Mucosa of rectum (tissue), 2 donors: ENCODE measurements at regions not wholly inside any gene's neighbourhood (a gene's known extent, or its start where the extent isn't known, plus 50 kb on each side); places are given as distances from the start of the nearest gene placed in this dataset.

Experiments used
- H3K27ac ChIP-seq, 2 donors: one replicate each; pipeline ENCODE4 v1.7.0; 2013; ENCODE audit warnings: inconsistent platforms in 2 of 2, low read depth in 2 of 2, low read length in 2 of 2
- H3K27me3 ChIP-seq, 2 donors: one replicate each; pipeline ENCODE4 v1.7.0; 2013; ENCODE audit warnings: low read length in 2 of 2; ENCODE audit not compliant: control insufficient read depth in 2 of 2, insufficient read depth in 2 of 2
- H3K36me3 ChIP-seq, 2 donors: one replicate each; pipeline ENCODE4 v1.7.0; 2013; ENCODE audit warnings: low read length in 2 of 2; ENCODE audit not compliant: control insufficient read depth in 2 of 2, insufficient read depth in 2 of 2
- H3K4me1 ChIP-seq, 2 donors: one replicate each; pipeline ENCODE4 v1.7.0; 2013; ENCODE audit warnings: low read length in 2 of 2, mild to moderate bottlenecking in 1 of 2; ENCODE audit not compliant: control insufficient read depth in 2 of 2, insufficient read depth in 2 of 2
- H3K4me3 ChIP-seq, 2 donors: one replicate each; pipeline ENCODE4 v1.7.0; 2013; ENCODE audit warnings: low read length in 2 of 2
- H3K9ac ChIP-seq, 2 donors: one replicate each; pipeline ENCODE4 v1.7.0; 2013; ENCODE audit warnings: low read length in 2 of 2, low read depth in 1 of 2, mild to moderate bottlenecking in 1 of 2
- H3K9me3 ChIP-seq, 2 donors: one replicate each; pipeline ENCODE4 v1.7.0; 2013; ENCODE audit warnings: low read length in 2 of 2; ENCODE audit not compliant: control insufficient read depth in 2 of 2
- donor health status: healthy.
- donor health status: Normal muscosa, but diverticular disease.

GRCh38 chr18:76055578-76055977 is 439.5 kb downstream of the ZNF516 start:
- Histone ChIP-seq H3K27me3 (no peaks in the 10 kb centered on the region), H3K4me1 (no peaks in the 10 kb centered on the region), H3K36me3 (no peaks in the 10 kb centered on the region), H3K27ac (no peak overlapping the region), H3K9ac (no peak overlapping the region), H3K9me3 (peaks cover 0 to 2% of the 10 kb centered on the region in 2 donors), H3K4me3 (no peak overlapping the region)

GRCh38 chr18:76055025-76055424 is 440.0 kb downstream of the ZNF516 start:
- H3K27ac ChIP-seq, result no peak overlapping the region
- H3K36me3 ChIP-seq, result no peaks in the 10 kb centered on the region
- H3K4me1 ChIP-seq, result no peaks in the 10 kb centered on the region
- H3K9ac ChIP-seq, result no peak overlapping the region
- H3K27me3 ChIP-seq, result no peaks in the 10 kb centered on the region
- H3K4me3 ChIP-seq, result no peak overlapping the region
- H3K9me3 ChIP-seq, result peaks cover 0 to 2% of the 10 kb centered on the region in 2 donors

- peaks cover 0 to 2% of the 10 kb centered on the region in 2 donors for H3K9me3 ChIP-seq
- H3K4me1 ChIP-seq, result no peaks in the 10 kb centered on the region
- H3K36me3 ChIP-seq, result no peaks in the 10 kb centered on the region
- H3K27me3 ChIP-seq, result no peaks in the 10 kb centered on the region
- H3K4me3 ChIP-seq, result no peak overlapping the region
- no peak overlapping the region for H3K27ac ChIP-seq
- no peak overlapping the region for H3K9ac ChIP-seq
Observed at GRCh38 chr18:76054156-76054555, 440.9 kb downstream of the ZNF516 start.

- Histone ChIP-seq H3K36me3 (no peaks in the 10 kb centered on the region), H3K4me3 (no peak overlapping the region), H3K9me3 (peaks cover 0 to 2% of the 10 kb centered on the region in 2 donors), H3K27me3 (no peaks in the 10 kb centered on the region), H3K27ac (no peak overlapping the region), H3K4me1 (no peaks in the 10 kb centered on the region), H3K9ac (no peak overlapping the region)
Observed at GRCh38 chr18:76053551-76053950, 441.5 kb downstream of the ZNF516 start.

GRCh38 chr18:76052227-76052595 is 442.8 kb downstream of the ZNF516 start:
- Histone ChIP-seq H3K9me3 (peaks cover 0 to 2% of the 10 kb centered on the region in 2 donors), H3K9ac (no peak overlapping the region), H3K4me3 (no peak overlapping the region), H3K27me3 (no peaks in the 10 kb centered on the region), H3K36me3 (no peaks in the 10 kb centered on the region), H3K4me1 (no peaks in the 10 kb centered on the region), H3K27ac (no peak overlapping the region)

- no peaks in the 10 kb centered on the region for H3K36me3 ChIP-seq
- H3K9ac ChIP-seq, result no peak overlapping the region
- no peaks in the 10 kb centered on the region for H3K4me1 ChIP-seq
- no peak overlapping the region for H3K27ac ChIP-seq
- H3K9me3 ChIP-seq, result peaks cover 0 to 2% of the 10 kb centered on the region in 2 donors
- no peaks in the 10 kb centered on the region for H3K27me3 ChIP-seq
- no peak overlapping the region for H3K4me3 ChIP-seq
Observed at GRCh38 chr18:76051396-76052226, 443.4 kb downstream of the ZNF516 start.

GRCh38 chr18:76046221-76046620 is 448.8 kb downstream of the ZNF516 start:
- H3K9me3 ChIP-seq, result no peaks in the 10 kb centered on the region
- no peak overlapping the region for H3K4me3 ChIP-seq
- H3K27me3 ChIP-seq, result no peaks in the 10 kb centered on the region
- H3K36me3 ChIP-seq, result no peaks in the 10 kb centered on the region
- no peak overlapping the region for H3K27ac ChIP-seq
- H3K4me1 ChIP-seq, result no peaks in the 10 kb centered on the region
- H3K9ac ChIP-seq, result no peak overlapping the region

GRCh38 chr18:76042511-76042910 is 452.5 kb downstream of the ZNF516 start:
- H3K4me1 ChIP-seq, result no peaks in the 10 kb centered on the region
- H3K4me3 ChIP-seq, result no peak overlapping the region
- H3K36me3 ChIP-seq, result no peaks in the 10 kb centered on the region
- H3K9ac ChIP-seq, result no peak overlapping the region
- H3K27me3 ChIP-seq, result no peaks in the 10 kb centered on the region
- H3K9me3 ChIP-seq, result no peaks in the 10 kb centered on the region
- H3K27ac ChIP-seq, result no peak overlapping the region

GRCh38 chr18:76018210-76018609 is 476.8 kb downstream of the ZNF516 start:
- Histone ChIP-seq H3K9me3 (peaks cover 0 to 2% of the 10 kb centered on the region in 2 donors), H3K27ac (no peak overlapping the region), H3K4me3 (no peak overlapping the region), H3K36me3 (no peaks in the 10 kb centered on the region), H3K27me3 (no peaks in the 10 kb centered on the region), H3K4me1 (no peaks in the 10 kb centered on the region), H3K9ac (no peak overlapping the region)

GRCh38 chr18:76013057-76013456 is 482.0 kb downstream of the ZNF516 start:
- H3K36me3 ChIP-seq, result no peaks in the 10 kb centered on the region

More at GRCh38 chr18:76013057-76013456, 482.0 kb downstream of the ZNF516 start:
- Histone ChIP-seq H3K9ac (no peak overlapping the region), H3K4me1 (no peaks in the 10 kb centered on the region), H3K27ac (no peak overlapping the region), H3K9me3 (peaks cover 0 to 2% of the 10 kb centered on the region in 2 donors), H3K27me3 (no peaks in the 10 kb centered on the region), H3K4me3 (no peak overlapping the region)
